Liver (tissue), 7 donors: ENCODE measurements at regions not wholly inside any gene's neighbourhood (a gene's known extent, or its start where the extent isn't known, plus 50 kb on each side); places are given as distances from the start of the nearest gene placed in this dataset.

Experiments used
- DNase-seq: peaks from one replicate; pipeline ENCODE4 v3.0.0-alpha.2; 2017; ENCODE audit warnings: low spot score
- H3K27ac ChIP-seq, 2 donors: one replicate each; pipeline ENCODE4 v1.7.0; 2013; ENCODE audit warnings: inconsistent platforms in 2 of 2, low read length in 2 of 2, control low read depth in 1 of 2, low read depth in 1 of 2, mild to moderate bottlenecking in 1 of 2
- H3K27me3 ChIP-seq, 4 donors: one replicate each; pipeline versions ENCODE4 v1.6.1 to v1.7.0; 2013; ENCODE audit warnings: low read length in 3 of 4, inconsistent platforms in 1 of 4, mild to moderate bottlenecking in 1 of 4, moderate library complexity in 1 of 4; ENCODE audit not compliant: control insufficient read depth in 4 of 4, insufficient read depth in 4 of 4
- H3K36me3 ChIP-seq, 4 donors: one replicate each; pipeline versions ENCODE4 v1.6.1 to v1.7.0; 2013; ENCODE audit warnings: low read length in 3 of 4, mild to moderate bottlenecking in 3 of 4, low read depth in 1 of 4, moderate library complexity in 1 of 4; ENCODE audit not compliant: control insufficient read depth in 4 of 4, insufficient read depth in 3 of 4
- H3K4me1 ChIP-seq, 4 donors: one replicate each; pipeline versions ENCODE4 v1.6.1 to v1.7.0; 2013; ENCODE audit warnings: low read length in 3 of 4, mild to moderate bottlenecking in 3 of 4, moderate library complexity in 1 of 4; ENCODE audit not compliant: control insufficient read depth in 4 of 4, insufficient read depth in 4 of 4
- H3K4me3 ChIP-seq, 3 donors: one replicate each; pipeline versions ENCODE4 v1.6.1 to v1.7.0; 2013; ENCODE audit warnings: low read length in 3 of 3, control low read depth in 1 of 3, low read depth in 1 of 3, mild to moderate bottlenecking in 1 of 3
- H3K9ac ChIP-seq, 2 donors: one replicate each; pipeline ENCODE4 v1.7.0; 2013; ENCODE audit warnings: low read length in 2 of 2, mild to moderate bottlenecking in 2 of 2, moderate library complexity in 2 of 2, control low read depth in 1 of 2, low read depth in 1 of 2
- H3K9me3 ChIP-seq, 4 donors: one replicate each; pipeline versions ENCODE4 v1.6.1 to v1.7.0; 2013; ENCODE audit warnings: low read length in 3 of 4; ENCODE audit not compliant: control insufficient read depth in 4 of 4
- EGR1 ChIP-seq, 2 donors: IDR thresholded peaks; 2 replicates each; pipeline ENCODE4 v1.6.1; 2016 to 2018; ENCODE audit warnings: antibody characterized with exemption in 2 of 2, low read depth in 2 of 2
- FOXA1 ChIP-seq: IDR thresholded peaks from 2 replicates; pipeline ENCODE4 v1.6.1; 2016; ENCODE audit warnings: antibody characterized with exemption
- FOXA2 ChIP-seq: IDR thresholded peaks from 2 replicates; pipeline ENCODE4 v1.6.1; 2016; ENCODE audit warnings: antibody characterized with exemption
- GABPA ChIP-seq, 2 donors: IDR thresholded peaks in 1 of 2; conservative IDR thresholded peaks in 1 of 2; 2 replicates each; pipeline ENCODE4 v1.6.1; 2016; ENCODE audit warnings: antibody characterized with exemption in 2 of 2, mild to moderate bottlenecking in 1 of 2, moderate library complexity in 1 of 2
- HNF4A ChIP-seq, 2 donors: conservative IDR thresholded peaks; 2 replicates each; pipeline ENCODE4 v1.6.1; 2016; ENCODE audit warnings: antibody characterized with exemption in 2 of 2, mild to moderate bottlenecking in 2 of 2
- HNF4G ChIP-seq: IDR thresholded peaks from 2 replicates; pipeline ENCODE4 v1.6.1; 2016; ENCODE audit warnings: antibody characterized with exemption
- JUND ChIP-seq, 2 donors: IDR thresholded peaks; 2 replicates each; pipeline ENCODE4 v1.6.1; 2016; ENCODE audit warnings: antibody characterized with exemption in 2 of 2
- NR2F2 ChIP-seq: IDR thresholded peaks from 2 replicates; pipeline ENCODE4 v1.6.1; 2016; ENCODE audit warnings: antibody characterized with exemption
- RAD21 ChIP-seq, 2 donors: IDR thresholded peaks; 2 replicates each; pipeline ENCODE4 v1.6.1; 2016; ENCODE audit warnings: antibody characterized with exemption in 2 of 2, mild to moderate bottlenecking in 2 of 2
- SP1 ChIP-seq: IDR thresholded peaks from 2 replicates; pipeline ENCODE4 v1.6.1; 2018; ENCODE audit warnings: antibody characterized with exemption, mild to moderate bottlenecking
- TAF1 ChIP-seq: conservative IDR thresholded peaks from 2 replicates; pipeline ENCODE4 v1.6.1; 2016; ENCODE audit warnings: antibody characterized with exemption, mild to moderate bottlenecking
- YY1 ChIP-seq: IDR thresholded peaks from 2 replicates; pipeline ENCODE4 v1.6.1; 2016; ENCODE audit warnings: antibody characterized with exemption, mild to moderate bottlenecking
- ZBTB33 ChIP-seq: IDR thresholded peaks from 2 replicates; pipeline ENCODE4 v1.6.1; 2016; ENCODE audit warnings: antibody characterized with exemption
- WGBS: extraction: QIAGEN DNeasy Blood & Tissue Kit; methylation state at CpG from one replicate; pipeline ENCODE4 v1.1.7; 2013; 5-methylcytosine and 5-hydroxymethylcytosine counted together
- TF ChIP-seq, protein P1 (sequence below): IDR thresholded peaks from 2 replicates; pipeline ENCODE4 v1.6.1; 2016; ENCODE audit warnings: antibody characterized with exemption
- TF ChIP-seq, protein P2 (sequence below): IDR thresholded peaks from 2 replicates; pipeline ENCODE4 v1.6.1; 2016; ENCODE audit warnings: antibody characterized with exemption
- donor health status: healthy.
- donor health status: healthy.
- donor health status: healthy.
- donor health status: healthy.

- Histone ChIP-seq H3K27ac (no peak overlapping the region), H3K4me1 (no peaks in the 10 kb centered on the region), H3K4me3 (no peak overlapping the region), H3K9ac (no peak overlapping the region), H3K27me3 (peaks cover 0 to 2% (median 0%) of the 10 kb centered on the region in 4 donors), H3K9me3 (no peaks in the 10 kb centered on the region), H3K36me3 (no peaks in the 10 kb centered on the region)
- TF ChIP-seq NR2F2 = no peak
- TF ChIP-seq SP1 = no peak
- no peak for TF ChIP-seq GABPA (IDR thresholded peaks at IDR 0.05 in 1 of 2, conservative IDR thresholded peaks at IDR 0.05 in 1 of 2)
- TF ChIP-seq, protein P1, sequence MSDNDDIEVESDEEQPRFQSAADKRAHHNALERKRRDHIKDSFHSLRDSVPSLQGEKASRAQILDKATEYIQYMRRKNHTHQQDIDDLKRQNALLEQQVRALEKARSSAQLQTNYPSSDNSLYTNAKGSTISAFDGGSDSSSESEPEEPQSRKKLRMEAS = no peak
- no peak for TF ChIP-seq RAD21 (IDR thresholded peaks at IDR 0.05)
- no peak for TF ChIP-seq FOXA2
- TF ChIP-seq JUND (IDR thresholded peaks at IDR 0.05) = no peak
- no peak for TF ChIP-seq FOXA1
- no peak for TF ChIP-seq HNF4A (conservative IDR thresholded peaks at IDR 0.05)
- no peak for TF ChIP-seq EGR1 (IDR thresholded peaks at IDR 0.05; ENCODE audit: low read depth in 2 of 2)
- TF ChIP-seq TAF1 = no peak
- TF ChIP-seq, protein P2, sequence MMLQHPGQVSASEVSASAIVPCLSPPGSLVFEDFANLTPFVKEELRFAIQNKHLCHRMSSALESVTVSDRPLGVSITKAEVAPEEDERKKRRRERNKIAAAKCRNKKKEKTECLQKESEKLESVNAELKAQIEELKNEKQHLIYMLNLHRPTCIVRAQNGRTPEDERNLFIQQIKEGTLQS = no peak
- no peak for DNase-seq
Measured at GRCh38 chr12:107263980-107264379, 170.6 kb upstream of the CRY1 start.

DNA sequence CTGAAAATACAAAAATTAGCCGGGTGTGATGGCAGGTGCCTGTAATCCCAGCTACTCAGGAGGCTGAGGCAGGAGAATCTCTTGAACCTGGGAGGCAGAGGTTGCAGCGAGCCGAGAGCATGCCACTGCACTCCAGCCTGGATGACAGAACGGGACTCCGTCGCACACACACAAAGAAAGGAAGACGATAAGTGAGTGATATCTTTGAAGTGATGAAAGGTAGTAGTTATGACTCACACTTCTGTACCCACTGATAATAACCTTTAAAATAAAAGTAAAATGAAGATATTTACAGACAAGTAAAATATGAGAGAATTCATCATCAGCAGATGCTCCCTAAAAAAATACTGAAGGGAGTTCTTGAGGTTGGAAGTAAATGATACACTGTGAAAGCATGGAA is 171.3 kb upstream of the CRY1 start:
- Histone ChIP-seq H3K4me3 (no peak overlapping the region), H3K9ac (no peak overlapping the region), H3K4me1 (no peaks in the 10 kb centered on the region), H3K36me3 (no peaks in the 10 kb centered on the region), H3K9me3 (no peaks in the 10 kb centered on the region), H3K27ac (no peak overlapping the region), H3K27me3 (peaks cover 0 to 3% (median 0%) of the 10 kb centered on the region in 4 donors)
- DNase-seq = no peak
- TF ChIP-seq HNF4G = no peak
- WGBS = 88% methylated on average over 7 of the region's 7 CpGs

- Histone ChIP-seq H3K9ac (no peak overlapping the region), H3K4me1 (no peaks in the 10 kb centered on the region), H3K27ac (no peak overlapping the region), H3K4me3 (no peak overlapping the region), H3K27me3 (peaks cover 0 to 3% (median 0%) of the 10 kb centered on the region in 4 donors), H3K36me3 (no peaks in the 10 kb centered on the region), H3K9me3 (no peaks in the 10 kb centered on the region)
- no peak for TF ChIP-seq SP1
- no peak for TF ChIP-seq YY1
- no peak for TF ChIP-seq HNF4A (conservative IDR thresholded peaks at IDR 0.05)
- no peak for TF ChIP-seq ZBTB33
- WGBS = 50% methylated on average over 1 of the region's 1 CpG
- no peak for DNase-seq
Measured at GRCh38 chr12:107267604-107268003, 174.3 kb upstream of the CRY1 start.
